Gastroesophageal sphincter (tissue), 4 donors: ENCODE measurements at regions not wholly inside any gene's neighbourhood (a gene's known extent, or its start where the extent isn't known, plus 50 kb on each side); places are given as distances from the start of the nearest gene placed in this dataset.

Experiments used
- ATAC-seq: fragments of 150-250 bp; one replicate; pipeline ENCODE4 v1.9.1; 2016; ENCODE audit warnings: mild to moderate bottlenecking, moderate library complexity
- H3K27ac ChIP-seq, 4 donors: fragments of 200-600 bp; sonication (generic) in 3 of 4; 1 replicate in 3 of 4; 2 replicates in 1 of 4; pipeline ENCODE4 v1.5.1; 2016 to 2019
- H3K27me3 ChIP-seq: fragments of 200-600 bp; sonication (generic); one replicate; pipeline ENCODE4 v1.5.1; 2019
- H3K36me3 ChIP-seq, 2 donors: fragments of 200-600 bp; sonication (generic); one replicate each; pipeline ENCODE4 v1.5.1; 2019; ENCODE audit warnings: control low read depth in 1 of 2
- H3K4me1 ChIP-seq, 3 donors: fragments of 200-600 bp; sonication (generic); 1 replicate in 2 of 3; 2 replicates in 1 of 3; pipeline ENCODE4 v1.5.1; 2016 to 2019; ENCODE audit warnings: control low read depth in 2 of 3
- H3K4me3 ChIP-seq, 2 donors: fragments of 200-600 bp; sonication (generic); one replicate each; pipeline ENCODE4 v1.5.1; 2019; ENCODE audit warnings: mild to moderate bottlenecking in 1 of 2, moderate library complexity in 1 of 2
- H3K9me3 ChIP-seq, 3 donors: fragments of 200-600 bp; sonication (generic); one replicate each; pipeline ENCODE4 v1.5.1; 2017 to 2019; ENCODE audit warnings: control low read depth in 2 of 3
- EP300 ChIP-seq: sonication (generic); formaldehyde crosslinking; IDR thresholded peaks from one replicate; pipeline ENCODE4 v1.6.1; 2017; ENCODE audit warnings: antibody characterized with exemption, mild to moderate bottlenecking
- POLR2A ChIP-seq, 2 donors: fragments of 450-650 bp; IDR thresholded peaks; one replicate each; pipeline ENCODE4 v1.6.1; 2017; ENCODE audit warnings: antibody characterized with exemption in 2 of 2, mild to moderate bottlenecking in 2 of 2, moderate library complexity in 1 of 2
- POLR2AphosphoS5 ChIP-seq: sonication (generic); formaldehyde crosslinking; IDR thresholded peaks from one replicate; pipeline ENCODE4 v1.6.1; 2017; ENCODE audit warnings: antibody characterized with exemption
- WGBS, 2 donors: methylation state at CpG; one replicate each; pipeline ENCODE4 v1.1.5; 2018; ENCODE audit warnings: low coverage in 1 of 2; 5-methylcytosine and 5-hydroxymethylcytosine counted together
- TF ChIP-seq, protein P1 (sequence below), 4 experiments: fragments of 200-600 bp in 2 of 4; fragments of 450-650 bp in 2 of 4; sonication (generic) in 1 of 4; IDR thresholded peaks; one replicate each; pipeline ENCODE4 v1.5.1; 2017 to 2019; ENCODE audit warnings: antibody characterized with exemption in 4 of 4, mild to moderate bottlenecking in 2 of 4, moderate library complexity in 2 of 4

- H3K4me1 ChIP-seq, result no peaks in the 10 kb centered on the region
- no peaks in the 10 kb centered on the region for H3K27me3 ChIP-seq
- 65 to 87% methylated on average over 3 of the region's 3 CpGs for WGBS, 2 donors
- no peaks in the 10 kb centered on the region for H3K36me3 ChIP-seq
- peaks cover 0 to 16% (median 0%) of the 10 kb centered on the region in 3 donors for H3K9me3 ChIP-seq
- TF ChIP-seq EP300 (no peak), POLR2A (IDR thresholded peaks at IDR 0.05) (no peak), POLR2AphosphoS5 (no peak)
- TF ChIP-seq, protein P1, sequence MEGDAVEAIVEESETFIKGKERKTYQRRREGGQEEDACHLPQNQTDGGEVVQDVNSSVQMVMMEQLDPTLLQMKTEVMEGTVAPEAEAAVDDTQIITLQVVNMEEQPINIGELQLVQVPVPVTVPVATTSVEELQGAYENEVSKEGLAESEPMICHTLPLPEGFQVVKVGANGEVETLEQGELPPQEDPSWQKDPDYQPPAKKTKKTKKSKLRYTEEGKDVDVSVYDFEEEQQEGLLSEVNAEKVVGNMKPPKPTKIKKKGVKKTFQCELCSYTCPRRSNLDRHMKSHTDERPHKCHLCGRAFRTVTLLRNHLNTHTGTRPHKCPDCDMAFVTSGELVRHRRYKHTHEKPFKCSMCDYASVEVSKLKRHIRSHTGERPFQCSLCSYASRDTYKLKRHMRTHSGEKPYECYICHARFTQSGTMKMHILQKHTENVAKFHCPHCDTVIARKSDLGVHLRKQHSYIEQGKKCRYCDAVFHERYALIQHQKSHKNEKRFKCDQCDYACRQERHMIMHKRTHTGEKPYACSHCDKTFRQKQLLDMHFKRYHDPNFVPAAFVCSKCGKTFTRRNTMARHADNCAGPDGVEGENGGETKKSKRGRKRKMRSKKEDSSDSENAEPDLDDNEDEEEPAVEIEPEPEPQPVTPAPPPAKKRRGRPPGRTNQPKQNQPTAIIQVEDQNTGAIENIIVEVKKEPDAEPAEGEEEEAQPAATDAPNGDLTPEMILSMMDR (IDR thresholded peaks at IDR 0.05), result no peak
- no peak overlapping the region for H3K27ac ChIP-seq
- ATAC-seq, result no peak
- H3K4me3 ChIP-seq, result no peak overlapping the region
Observed at GRCh38 chr10:16256336-16256735, 180.5 kb upstream of the PTER start.

DNA sequence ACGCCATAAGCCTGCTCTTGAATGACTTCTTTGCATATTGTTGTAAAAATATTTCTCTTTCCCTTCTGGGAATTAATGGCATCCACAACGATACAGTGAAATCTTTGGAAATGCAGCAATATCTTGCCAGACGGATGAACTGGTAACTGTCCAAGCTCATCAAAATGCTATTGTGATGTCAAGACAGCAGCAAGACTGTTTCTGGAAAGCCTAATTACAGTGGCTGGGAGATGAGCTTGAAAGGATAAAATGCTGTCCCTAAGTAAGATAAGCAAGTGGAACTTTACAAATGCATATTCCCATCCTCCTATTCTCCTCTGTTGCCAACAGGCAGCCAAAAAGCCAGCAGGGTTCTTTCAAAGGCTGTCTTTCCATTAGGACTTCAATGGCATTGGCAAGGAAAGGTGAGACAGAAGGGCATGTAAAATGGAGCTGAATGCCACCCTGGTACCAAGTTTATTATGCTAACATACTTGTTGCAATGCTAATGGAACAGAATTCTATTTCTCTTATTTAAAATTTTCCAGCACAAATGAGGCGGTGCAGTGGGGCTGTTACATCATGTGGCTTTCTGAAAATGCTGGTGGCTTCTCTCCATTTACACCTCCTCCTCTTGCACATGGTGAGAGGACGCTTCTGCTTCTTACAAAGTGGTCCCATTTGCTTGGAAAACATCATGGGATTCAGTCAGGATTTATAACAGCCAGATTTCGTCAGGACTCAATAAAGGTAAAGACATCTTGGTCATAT, 178.3 kb upstream of the PTER start:
- 50 to 66% methylated on average over 5 to 6 of the region's 6 CpGs for WGBS, 2 donors
- no peaks in the 10 kb centered on the region for H3K4me1 ChIP-seq
- no peaks in the 10 kb centered on the region for H3K36me3 ChIP-seq
- H3K9me3 ChIP-seq, result peaks cover 0 to 6% (median 0%) of the 10 kb centered on the region in 3 donors
- H3K4me3 ChIP-seq, result no peak overlapping the region
- no peak overlapping the region for H3K27ac ChIP-seq
- ATAC-seq, result no peak
- TF ChIP-seq POLR2AphosphoS5, result no peak
- TF ChIP-seq, protein P1 (IDR thresholded peaks at IDR 0.05), result no peak
- TF ChIP-seq EP300, result no peak
- TF ChIP-seq POLR2A (IDR thresholded peaks at IDR 0.05), result no peak
- H3K27me3 ChIP-seq, result no peaks in the 10 kb centered on the region

GRCh38 chr10:16259726-16260125, 177.1 kb upstream of the PTER start:
- ATAC-seq, result no peak
- Histone ChIP-seq H3K27me3 (no peaks in the 10 kb centered on the region), H3K9me3 (no peaks in the 10 kb centered on the region), H3K4me1 (no peaks in the 10 kb centered on the region), H3K27ac (no peak overlapping the region), H3K36me3 (no peaks in the 10 kb centered on the region), H3K4me3 (no peak overlapping the region)
- WGBS, 2 donors, result 46 to 50% methylated on average over 1 of the region's 1 CpG
- no peak for TF ChIP-seq EP300
- no peak for TF ChIP-seq POLR2AphosphoS5
- TF ChIP-seq, protein P1 (IDR thresholded peaks at IDR 0.05), result no peak
- no peak for TF ChIP-seq POLR2A (IDR thresholded peaks at IDR 0.05)

- no peaks in the 10 kb centered on the region for H3K27me3 ChIP-seq
- TF ChIP-seq, protein P1 (IDR thresholded peaks at IDR 0.05), result no peak
- TF ChIP-seq EP300 (no peak), POLR2AphosphoS5 (no peak), POLR2A (IDR thresholded peaks at IDR 0.05) (no peak)
- H3K27ac ChIP-seq, result no peak overlapping the region
- no peak overlapping the region for H3K4me3 ChIP-seq
- H3K4me1 ChIP-seq, result no peaks in the 10 kb centered on the region
- no peaks in the 10 kb centered on the region for H3K36me3 ChIP-seq
- no peaks in the 10 kb centered on the region for H3K9me3 ChIP-seq
- no peak for ATAC-seq
Observed at GRCh38 chr10:16260388-16260787, 176.4 kb upstream of the PTER start.

GRCh38 chr10:16271571-16271970, 165.2 kb upstream of the PTER start:
- Histone ChIP-seq H3K27ac (no peak overlapping the region), H3K36me3 (no peaks in the 10 kb centered on the region), H3K4me3 (no peak overlapping the region), H3K4me1 (no peaks in the 10 kb centered on the region), H3K27me3 (no peaks in the 10 kb centered on the region), H3K9me3 (peaks cover 0 to 7% (median 0%) of the 10 kb centered on the region in 3 donors)
- no peak for ATAC-seq
- TF ChIP-seq, protein P1 (IDR thresholded peaks at IDR 0.05), result no peak
- TF ChIP-seq POLR2A (IDR thresholded peaks at IDR 0.05), result no peak
- TF ChIP-seq POLR2AphosphoS5, result no peak
- no peak for TF ChIP-seq EP300
- 13 to 19% methylated on average over 1 of the region's 1 CpG for whole genome bisulfite sequencing, 2 donors
